ENCODE measurements at regions not wholly inside any gene's neighbourhood (a gene's known extent, or its start where the extent isn't known, plus 50 kb on each side); places are given as distances from the start of the nearest gene placed in this dataset.
"Not testable (repeated sequence)": the region's sequence is repeated elsewhere in the genome, so short reads cannot be mapped to it uniquely, and the experiment has no call there.

DNA sequence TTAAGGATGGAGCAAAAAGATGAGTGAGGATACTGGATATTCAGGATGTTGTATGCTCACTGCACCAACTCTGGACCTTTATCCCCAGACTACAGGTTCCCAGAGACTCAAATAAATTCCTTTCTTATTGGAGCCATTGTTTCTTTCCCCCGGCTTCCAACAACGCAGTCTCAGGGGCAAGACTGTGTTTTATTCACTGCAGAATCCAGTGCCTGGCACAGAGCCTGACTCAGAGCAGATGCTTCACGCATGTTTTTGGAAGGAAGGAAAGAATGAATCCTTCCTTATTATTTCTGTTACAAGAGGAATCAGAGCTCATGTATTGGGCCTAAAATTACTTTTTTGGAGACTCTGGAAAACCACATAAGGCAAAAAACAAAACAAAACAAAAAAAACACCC lies 96.0 kb upstream of the VGLL4 start:
- no peak overlapping the region for H3K4me3 ChIP-seq
- intact Hi-C loops (cut with DNase I): no loop called here
- TF ChIP-seq CTCF (IDR thresholded peaks at IDR 0.05): no peak
- no peak for TF ChIP-seq POLR2AphosphoS5 (IDR thresholded peaks at IDR 0.05)
- TF ChIP-seq POLR2A (IDR thresholded peaks at IDR 0.05; ENCODE audit: low read depth): no peak
- no peak for TF ChIP-seq EP300 (IDR thresholded peaks at IDR 0.05)
- WGBS: 41% methylated on average over 3 of the region's 3 CpGs
- no peaks in the 10 kb centered on the region for H3K27me3 ChIP-seq
- no peak for DNase-seq (ENCODE audit: extremely low spot score)
- no peak overlapping the region for H3K27ac ChIP-seq (replicated peaks in 1 of 4)
- no peaks in the 10 kb centered on the region for H3K4me1 ChIP-seq
- H3K36me3 ChIP-seq: no peaks in the 10 kb centered on the region
- no peaks in the 10 kb centered on the region for H3K9me3 ChIP-seq

DNA sequence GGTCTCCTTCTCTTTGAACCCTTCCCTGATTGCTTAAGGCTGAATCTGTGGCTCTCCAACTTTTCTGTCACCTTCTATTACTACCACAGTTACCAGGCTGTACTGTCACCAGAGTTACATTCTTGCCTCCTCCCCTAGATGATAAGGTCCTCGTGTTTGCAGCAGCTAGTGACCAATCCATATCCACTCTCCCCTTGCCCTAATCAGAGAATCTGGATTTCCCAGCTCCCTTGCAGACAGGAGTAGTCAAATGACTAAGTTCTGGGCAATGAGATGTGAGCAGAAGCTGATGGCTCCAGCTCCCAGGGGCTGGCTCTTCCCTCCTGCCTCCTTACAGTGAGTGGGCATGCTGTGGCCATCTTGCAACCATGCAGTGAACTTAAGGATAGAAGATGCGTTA lies 95.4 kb upstream of the VGLL4 start:
- Histone ChIP-seq H3K36me3 (no peaks in the 10 kb centered on the region), H3K4me1 (no peaks in the 10 kb centered on the region), H3K9me3 (no peaks in the 10 kb centered on the region), H3K27me3 (no peaks in the 10 kb centered on the region), H3K4me3 (no peak overlapping the region), H3K27ac (replicated peaks in 1 of 4) (no peak overlapping the region)
- WGBS: 66% methylated on average over 2 of the region's 2 CpGs
- DNase-seq (ENCODE audit: extremely low spot score): no peak
- TF ChIP-seq POLR2A (IDR thresholded peaks at IDR 0.05; ENCODE audit: low read depth): no peak
- no peak for TF ChIP-seq POLR2AphosphoS5 (IDR thresholded peaks at IDR 0.05)
- no peak for TF ChIP-seq EP300 (IDR thresholded peaks at IDR 0.05)
- no peak for TF ChIP-seq CTCF (IDR thresholded peaks at IDR 0.05)
- intact Hi-C loops (cut with DNase I): no loop called here

DNA sequence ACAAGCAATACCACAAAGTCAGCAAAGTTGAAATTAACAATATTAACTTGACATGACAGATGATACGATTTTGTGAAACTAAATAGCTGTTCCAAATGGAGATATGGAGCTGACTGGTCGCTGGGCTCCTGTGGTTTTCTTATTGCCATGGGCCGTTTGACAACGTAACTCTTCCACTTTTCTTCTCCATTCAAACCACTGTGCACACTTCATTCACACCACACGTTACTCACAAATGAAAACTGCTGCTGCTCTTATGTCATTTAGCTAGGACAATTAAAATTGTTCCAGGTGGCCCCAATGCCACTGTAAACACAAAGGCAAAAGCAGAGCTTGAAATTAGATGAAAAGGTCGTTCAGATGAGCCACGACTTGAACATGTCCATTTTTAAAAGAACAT lies 94.0 kb upstream of the VGLL4 start:
- Histone ChIP-seq H3K9me3 (no peaks in the 10 kb centered on the region), H3K27ac (replicated peaks in 1 of 4) (no peak overlapping the region), H3K36me3 (no peaks in the 10 kb centered on the region), H3K4me1 (no peaks in the 10 kb centered on the region), H3K27me3 (no peaks in the 10 kb centered on the region), H3K4me3 (no peak overlapping the region)
- no peak for DNase-seq (ENCODE audit: extremely low spot score)
- intact Hi-C loops (cut with DNase I): no loop called here
- no peak for TF ChIP-seq EP300 (IDR thresholded peaks at IDR 0.05)
- TF ChIP-seq POLR2A (IDR thresholded peaks at IDR 0.05; ENCODE audit: low read depth): no peak
- no peak for TF ChIP-seq POLR2AphosphoS5 (IDR thresholded peaks at IDR 0.05)
- no peak for TF ChIP-seq CTCF (IDR thresholded peaks at IDR 0.05)
- WGBS: 90% methylated on average over 7 of the region's 7 CpGs

GRCh38 chr3:11736136-11736833 lies 92.6 kb upstream of the VGLL4 start:
- no peak for DNase-seq (ENCODE audit: extremely low spot score)
- intact Hi-C loops (cut with DNase I): no loop called here
- no peaks in the 10 kb centered on the region for H3K27me3 ChIP-seq
- TF ChIP-seq EP300 (IDR thresholded peaks at IDR 0.05): no peak
- TF ChIP-seq POLR2AphosphoS5 (IDR thresholded peaks at IDR 0.05): no peak
- TF ChIP-seq POLR2A (IDR thresholded peaks at IDR 0.05; ENCODE audit: low read depth): no peak
- no peak for TF ChIP-seq CTCF (IDR thresholded peaks at IDR 0.05)
- WGBS: 74% methylated on average over 9 of the region's 9 CpGs
- H3K36me3 ChIP-seq: no peaks in the 10 kb centered on the region
- no peaks in the 10 kb centered on the region for H3K4me1 ChIP-seq
- no peaks in the 10 kb centered on the region for H3K9me3 ChIP-seq
- no peak overlapping the region for H3K4me3 ChIP-seq
- no peak overlapping the region for H3K27ac ChIP-seq (replicated peaks in 1 of 4)

DNA sequence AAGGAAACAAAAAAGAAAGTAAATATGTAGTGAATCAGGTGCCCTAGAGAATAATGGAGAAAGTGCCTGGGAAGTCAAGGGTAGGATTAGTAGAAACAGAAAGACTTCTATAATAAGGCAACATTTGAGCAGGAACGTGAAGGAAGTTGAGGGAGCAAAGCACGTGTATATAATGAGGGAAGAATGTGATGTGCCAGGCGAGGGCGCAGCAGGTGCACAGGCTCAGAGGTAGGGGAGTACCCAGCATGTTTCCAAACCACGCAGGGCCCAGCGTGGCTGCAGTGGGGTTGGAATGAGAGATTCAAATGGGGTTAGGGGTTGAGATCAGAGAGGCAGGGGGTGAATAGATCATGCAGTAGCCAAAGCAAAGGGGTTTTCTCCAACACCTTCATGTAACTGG lies 91.9 kb upstream of the VGLL4 start:
- Histone ChIP-seq H3K4me3 (no peak overlapping the region), H3K9me3 (no peaks in the 10 kb centered on the region), H3K4me1 (no peaks in the 10 kb centered on the region), H3K36me3 (no peaks in the 10 kb centered on the region), H3K27me3 (no peaks in the 10 kb centered on the region), H3K27ac (replicated peaks in 1 of 4) (no peak overlapping the region)
- DNase-seq (ENCODE audit: extremely low spot score): no peak
- TF ChIP-seq EP300 (IDR thresholded peaks at IDR 0.05) (no peak), POLR2AphosphoS5 (IDR thresholded peaks at IDR 0.05) (no peak), CTCF (IDR thresholded peaks at IDR 0.05) (no peak), POLR2A (IDR thresholded peaks at IDR 0.05; ENCODE audit: low read depth) (no peak)
- WGBS: 76% methylated on average over 6 of the region's 6 CpGs
- intact Hi-C loops (cut with DNase I): no loop called here

DNA sequence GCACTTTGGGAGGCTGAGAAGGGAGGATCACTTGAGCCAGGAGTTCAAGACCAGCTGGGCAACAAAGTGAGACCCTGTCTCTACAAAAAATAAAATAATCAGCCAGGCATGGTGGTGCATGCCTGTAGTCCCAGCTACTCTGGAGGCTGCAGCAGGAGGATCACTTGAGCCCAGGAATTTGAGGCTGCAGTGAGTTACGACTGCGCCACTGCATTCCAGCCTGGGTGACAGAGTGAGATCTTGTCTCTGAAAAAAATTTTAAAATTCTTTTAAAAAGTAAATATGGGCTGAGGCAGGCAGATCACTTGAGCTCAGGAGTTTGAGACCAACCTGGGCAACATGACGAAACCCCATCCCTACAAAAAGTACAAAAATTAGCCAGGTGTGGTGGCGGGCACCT lies 91.4 kb upstream of the VGLL4 start:
- H3K9me3 ChIP-seq; H3K27me3 ChIP-seq; DNase-seq (ENCODE audit: extremely low spot score); H3K4me3 ChIP-seq; H3K36me3 ChIP-seq; H3K27ac ChIP-seq (replicated peaks in 1 of 4); H3K4me1 ChIP-seq; intact Hi-C loops (cut with DNase I): not testable (repeated sequence)
- WGBS: 96% methylated on average over 4 of the region's 4 CpGs

Measured in esophagus muscularis mucosa (tissue), 4 donors.